GM12891 (cell line): ENCODE measurements at regions not wholly inside any gene's neighbourhood (a gene's known extent, or its start where the extent isn't known, plus 50 kb on each side); places are given as distances from the start of the nearest gene placed in this dataset.

Experiments used
- DNase-seq: peaks from one replicate; pipeline ENCODE4 v3.0.0; 2011; ENCODE audit warnings: low spot score; ENCODE audit not compliant: insufficient read length
- FAIRE-seq: peaks from 2 replicates; lab custom pipeline; 2011; peaks lifted over from hg19 to GRCh38; lab: Jason Lieb, UNC
- PAX5 ChIP-seq: IDR thresholded peaks from 2 replicates; pipeline ENCODE4 v1.6.1; 2011; ENCODE audit warnings: low read length, moderate library complexity, mild to moderate bottlenecking; ENCODE audit not compliant: insufficient read depth, severe bottlenecking
- POLR2A ChIP-seq: IDR thresholded peaks from 2 replicates; pipeline ENCODE4 v1.6.1; 2011; ENCODE audit warnings: low read depth, low read length, control low read depth
- POLR2AphosphoS5 ChIP-seq: IDR thresholded peaks from 2 replicates; pipeline ENCODE4 v1.6.1; 2011; ENCODE audit warnings: low read depth, low read length, control low read depth
- POU2F2 ChIP-seq: IDR thresholded peaks from 2 replicates; pipeline ENCODE4 v1.6.1; 2011; ENCODE audit warnings: low read depth, mild to moderate bottlenecking, control low read depth, low read length, moderate library complexity
- SPI1 ChIP-seq: IDR thresholded peaks from 2 replicates; pipeline ENCODE4 v1.6.1; 2011; ENCODE audit warnings: low read depth, low read length, control low read depth
- TAF1 ChIP-seq: IDR thresholded peaks from 2 replicates; pipeline ENCODE4 v1.6.1; 2011; ENCODE audit warnings: low read depth, low read length, control low read depth

GRCh38 chr12:65682112-65682511 lies 142.2 kb upstream of the HMGA2 start:
- DNase-seq (no peak), FAIRE-seq (no peak)
- TF ChIP-seq POU2F2 (no peak), SPI1 (no peak), PAX5 (no peak), POLR2A (no peak), TAF1 (no peak), POLR2AphosphoS5 (no peak)

GRCh38 chr12:65684906-65685305 lies 139.4 kb upstream of the HMGA2 start:
- no peak for FAIRE-seq
- TF ChIP-seq TAF1: no peak
- no peak for TF ChIP-seq POLR2A
- DNase-seq: no peak

DNA sequence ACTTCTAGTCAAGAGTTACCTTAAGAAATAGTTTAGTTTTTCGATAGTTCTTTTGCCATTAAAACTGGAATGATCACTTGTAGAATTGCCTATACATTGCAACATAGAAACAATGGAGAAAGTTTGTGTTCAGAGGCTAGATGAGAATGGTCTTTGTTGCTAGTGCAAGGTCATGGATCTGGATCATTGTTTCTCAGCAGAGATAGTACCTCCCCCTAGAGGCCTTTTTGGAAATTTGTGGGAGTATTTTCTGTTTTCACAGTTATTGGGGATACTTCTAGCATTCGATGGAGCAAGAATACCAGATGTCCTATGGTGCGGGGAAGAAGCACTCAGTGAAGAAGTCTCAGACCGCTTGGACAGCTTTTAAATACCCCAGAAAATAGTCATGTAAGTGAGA lies 138.8 kb upstream of the HMGA2 start:
- TF ChIP-seq PAX5 (no peak), POU2F2 (no peak), SPI1 (no peak), TAF1 (no peak), POLR2AphosphoS5 (no peak), POLR2A (no peak)
- FAIRE-seq (no peak), DNase-seq (no peak)

GRCh38 chr12:65689508-65689907 lies 134.8 kb upstream of the HMGA2 start:
- no peak for TF ChIP-seq TAF1
- no peak for TF ChIP-seq POLR2A
- TF ChIP-seq SPI1: no peak
- no peak for TF ChIP-seq POLR2AphosphoS5
- no peak for TF ChIP-seq PAX5
- TF ChIP-seq POU2F2: no peak
- DNase-seq (no peak), FAIRE-seq (no peak)

- DNase-seq (no peak), FAIRE-seq (no peak)
- no peak for TF ChIP-seq SPI1
- TF ChIP-seq TAF1: no peak
- TF ChIP-seq POLR2A: no peak
- TF ChIP-seq POU2F2: no peak
- no peak for TF ChIP-seq POLR2AphosphoS5
Observed at GRCh38 chr12:65690477-65690876, 133.8 kb upstream of the HMGA2 start.

DNA sequence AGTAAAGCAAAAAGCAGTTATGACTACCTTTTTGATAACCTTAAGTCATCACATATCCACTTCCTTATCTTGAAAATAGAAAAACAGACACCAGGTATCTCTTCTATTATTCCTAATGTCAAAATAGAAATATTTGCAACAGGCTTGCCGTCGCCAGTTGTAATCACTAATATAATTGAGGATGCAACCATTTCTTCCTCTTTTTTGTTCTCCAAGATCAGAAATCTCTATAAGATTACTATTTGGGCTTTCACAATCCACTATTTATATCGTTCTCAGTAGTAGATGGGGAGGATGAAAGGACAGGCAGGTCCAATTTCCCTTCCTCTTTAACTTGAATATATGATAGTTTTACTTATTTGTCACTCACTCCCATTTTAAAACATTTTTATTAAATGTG lies 130.2 kb upstream of the HMGA2 start:
- TF ChIP-seq SPI1 (no peak), POLR2A (no peak), POLR2AphosphoS5 (no peak), TAF1 (no peak), POU2F2 (no peak), PAX5 (no peak)
- FAIRE-seq (no peak), DNase-seq (no peak)

GRCh38 chr12:65695113-65695865 lies 129.0 kb upstream of the HMGA2 start:
- no peak for DNase-seq
- TF ChIP-seq TAF1: no peak
- TF ChIP-seq POLR2AphosphoS5: no peak
- no peak for TF ChIP-seq POU2F2
- TF ChIP-seq POLR2A: no peak
- no peak for TF ChIP-seq SPI1
- no peak for TF ChIP-seq PAX5
- no peak for FAIRE-seq

DNA sequence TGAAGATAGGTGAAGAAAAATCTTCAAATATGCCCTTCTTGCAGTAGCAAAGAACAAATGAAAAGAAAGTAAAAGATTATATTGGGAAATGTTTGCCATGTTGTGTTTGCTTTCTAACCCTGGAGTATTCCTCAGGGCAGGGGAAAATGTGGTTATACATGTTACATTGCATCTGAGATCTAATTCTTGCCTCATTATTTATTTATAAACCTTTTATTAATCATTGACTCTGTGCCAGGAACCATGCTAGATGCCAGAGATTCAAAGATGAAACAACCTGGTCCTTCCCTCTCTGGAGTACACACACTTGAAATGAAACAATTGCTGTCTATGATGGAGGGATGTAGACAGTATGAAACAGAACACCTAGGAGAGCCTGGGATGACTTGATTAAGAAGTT lies 128.1 kb upstream of the HMGA2 start:
- DNase-seq (no peak), FAIRE-seq (no peak)
- no peak for TF ChIP-seq TAF1
- no peak for TF ChIP-seq POLR2A
- TF ChIP-seq PAX5: no peak
- no peak for TF ChIP-seq POU2F2
- TF ChIP-seq POLR2AphosphoS5: no peak
- no peak for TF ChIP-seq SPI1

- no peak for DNase-seq
- no peak for FAIRE-seq
Observed at GRCh38 chr12:65699251-65699650, 125.0 kb upstream of the HMGA2 start.

DNA sequence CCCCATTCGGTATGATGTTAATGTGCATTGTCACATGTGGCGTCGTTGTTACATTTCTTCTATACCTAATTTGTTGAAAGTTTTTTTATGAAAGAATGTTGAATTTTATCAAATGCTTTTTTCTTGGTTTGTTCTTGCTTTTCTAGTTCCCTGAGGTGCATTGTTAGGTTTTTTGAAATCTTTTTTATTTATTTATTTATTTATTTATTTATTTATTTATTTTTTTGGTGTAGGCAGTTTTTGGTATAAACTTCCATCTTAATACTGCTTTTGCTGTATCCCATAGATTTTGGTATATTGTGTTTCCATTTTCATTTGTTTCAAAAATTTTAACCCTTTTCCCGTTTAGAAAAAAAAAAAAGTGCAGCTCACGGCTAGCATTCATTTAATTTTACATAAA lies 121.1 kb upstream of the HMGA2 start:
- DNase-seq (no peak), FAIRE-seq (no peak)
- TF ChIP-seq PAX5 (no peak), POLR2AphosphoS5 (no peak), POLR2A (no peak), TAF1 (no peak), POU2F2 (no peak), SPI1 (no peak)

More at GRCh38 chr12:65699251-65699650, 125.0 kb upstream of the HMGA2 start:
- TF ChIP-seq TAF1 (no peak), PAX5 (no peak), POLR2AphosphoS5 (no peak), POLR2A (no peak), POU2F2 (no peak), SPI1 (no peak)
